Upper lobe of left lung (tissue), 6 donors: ENCODE measurements at regions not wholly inside any gene's neighbourhood (a gene's known extent, or its start where the extent isn't known, plus 50 kb on each side); places are given as distances from the start of the nearest gene placed in this dataset.
"Not testable (repeated sequence)": the region's sequence is repeated elsewhere in the genome, so short reads cannot be mapped to it uniquely, and the experiment has no call there.

Source experiments
- ATAC-seq, 2 donors: fragments of 200-7000 bp; cut with Tn5 transposase; one replicate each; pipeline ENCODE4 v1.9.1; 2022; ENCODE audit warnings: mild to moderate bottlenecking in 2 of 2, moderate library complexity in 2 of 2; ENCODE audit not compliant: low FRiP score in 2 of 2
- DNase-seq, 2 donors: peaks; one replicate each; pipeline ENCODE4 v3.0.0-alpha.2; 2019 to 2020
- H3K27ac ChIP-seq, 4 donors: fragments of 200-600 bp; sonication (generic); one replicate each; pipeline ENCODE4 v1.5.1; 2016 to 2019
- H3K27me3 ChIP-seq, 4 donors: fragments of 200-600 bp; sonication (generic); one replicate each; pipeline ENCODE4 v1.5.1; 2017 to 2019
- H3K36me3 ChIP-seq, 4 donors: fragments of 200-600 bp; sonication (generic); one replicate each; pipeline ENCODE4 v1.5.1; 2016 to 2019
- H3K4me1 ChIP-seq, 4 donors: fragments of 200-600 bp; sonication (generic); one replicate each; pipeline ENCODE4 v1.5.1; 2018 to 2019
- H3K4me3 ChIP-seq, 4 donors: fragments of 200-600 bp; sonication (generic); one replicate each; pipeline ENCODE4 v1.5.1; 2017 to 2019; ENCODE audit warnings: mild to moderate bottlenecking in 2 of 4, moderate library complexity in 1 of 4
- H3K9me3 ChIP-seq, 4 donors: fragments of 200-600 bp; sonication (generic); one replicate each; pipeline ENCODE4 v1.5.1; 2018 to 2019
- EP300 ChIP-seq, 4 donors: sonication (generic); formaldehyde crosslinking; IDR thresholded peaks; one replicate each; pipeline ENCODE4 v1.5.1; 2017; ENCODE audit warnings: antibody characterized with exemption in 4 of 4, control low read depth in 2 of 4
- POLR2A ChIP-seq, 4 donors: fragments of 450-650 bp; IDR thresholded peaks; one replicate each; pipeline ENCODE4 v1.5.1; 2016 to 2017; ENCODE audit warnings: antibody characterized with exemption in 4 of 4, mild to moderate bottlenecking in 2 of 4
- POLR2AphosphoS5 ChIP-seq, 2 donors: sonication (generic); formaldehyde crosslinking; IDR thresholded peaks; one replicate each; pipeline ENCODE4 v1.5.1; 2017; ENCODE audit warnings: antibody characterized with exemption in 2 of 2
- WGBS, 2 donors: methylation state at CpG; one replicate each; pipeline ENCODE4 v1.1.5; 2017 to 2018; 5-methylcytosine and 5-hydroxymethylcytosine counted together
- TF ChIP-seq, protein P1 (sequence below), 6 experiments: fragments of 450-650 bp in 4 of 6; fragments of 200-600 bp in 2 of 6; sonication (generic) in 2 of 6; IDR thresholded peaks; one replicate each; pipeline ENCODE4 v1.5.1; 2016 to 2019; ENCODE audit warnings: antibody characterized with exemption in 6 of 6
- donor health status: DM: no; HTN: no; CAD: no; lungs with moderate emphysema.
- donor health status: DM: no; HTN: yes; CAD: no; lungs with severe emphysema.

GRCh38 chr16:8044796-8045195, 545.5 kb downstream of the TMEM114 start:
- Histone ChIP-seq H3K36me3 (no peaks in the 10 kb centered on the region), H3K27me3 (no peaks in the 10 kb centered on the region), H3K9me3 (peaks cover 0 to 6% (median 0%) of the 10 kb centered on the region in 4 donors), H3K4me3 (no peak overlapping the region), H3K27ac (no peak overlapping the region), H3K4me1 (no peaks in the 10 kb centered on the region)
- ATAC-seq (no peak), DNase-seq (no peak)
- no peak for TF ChIP-seq POLR2A (IDR thresholded peaks at IDR 0.05)
- TF ChIP-seq POLR2AphosphoS5 (IDR thresholded peaks at IDR 0.05) = no peak
- 66 to 67% methylated on average over 5 of the region's 5 CpGs for WGBS, 2 donors

- Histone ChIP-seq H3K27me3 (no peaks in the 10 kb centered on the region), H3K4me3 (no peak overlapping the region), H3K27ac (no peak overlapping the region), H3K36me3 (no peaks in the 10 kb centered on the region), H3K9me3 (peaks cover 0 to 4% (median 0%) of the 10 kb centered on the region in 4 donors), H3K4me1 (no peaks in the 10 kb centered on the region)
- DNase-seq = no peak
- TF ChIP-seq EP300 (IDR thresholded peaks at IDR 0.05) (no peak), POLR2A (IDR thresholded peaks at IDR 0.05) (no peak), POLR2AphosphoS5 (IDR thresholded peaks at IDR 0.05) (no peak)
- TF ChIP-seq, protein P1, sequence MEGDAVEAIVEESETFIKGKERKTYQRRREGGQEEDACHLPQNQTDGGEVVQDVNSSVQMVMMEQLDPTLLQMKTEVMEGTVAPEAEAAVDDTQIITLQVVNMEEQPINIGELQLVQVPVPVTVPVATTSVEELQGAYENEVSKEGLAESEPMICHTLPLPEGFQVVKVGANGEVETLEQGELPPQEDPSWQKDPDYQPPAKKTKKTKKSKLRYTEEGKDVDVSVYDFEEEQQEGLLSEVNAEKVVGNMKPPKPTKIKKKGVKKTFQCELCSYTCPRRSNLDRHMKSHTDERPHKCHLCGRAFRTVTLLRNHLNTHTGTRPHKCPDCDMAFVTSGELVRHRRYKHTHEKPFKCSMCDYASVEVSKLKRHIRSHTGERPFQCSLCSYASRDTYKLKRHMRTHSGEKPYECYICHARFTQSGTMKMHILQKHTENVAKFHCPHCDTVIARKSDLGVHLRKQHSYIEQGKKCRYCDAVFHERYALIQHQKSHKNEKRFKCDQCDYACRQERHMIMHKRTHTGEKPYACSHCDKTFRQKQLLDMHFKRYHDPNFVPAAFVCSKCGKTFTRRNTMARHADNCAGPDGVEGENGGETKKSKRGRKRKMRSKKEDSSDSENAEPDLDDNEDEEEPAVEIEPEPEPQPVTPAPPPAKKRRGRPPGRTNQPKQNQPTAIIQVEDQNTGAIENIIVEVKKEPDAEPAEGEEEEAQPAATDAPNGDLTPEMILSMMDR (IDR thresholded peaks at IDR 0.05) = no peak
- no peak for ATAC-seq
- 74 to 88% methylated on average over 3 of the region's 3 CpGs for WGBS, 2 donors
Measured at GRCh38 chr16:8032406-8032805, 557.9 kb downstream of the TMEM114 start.

DNA sequence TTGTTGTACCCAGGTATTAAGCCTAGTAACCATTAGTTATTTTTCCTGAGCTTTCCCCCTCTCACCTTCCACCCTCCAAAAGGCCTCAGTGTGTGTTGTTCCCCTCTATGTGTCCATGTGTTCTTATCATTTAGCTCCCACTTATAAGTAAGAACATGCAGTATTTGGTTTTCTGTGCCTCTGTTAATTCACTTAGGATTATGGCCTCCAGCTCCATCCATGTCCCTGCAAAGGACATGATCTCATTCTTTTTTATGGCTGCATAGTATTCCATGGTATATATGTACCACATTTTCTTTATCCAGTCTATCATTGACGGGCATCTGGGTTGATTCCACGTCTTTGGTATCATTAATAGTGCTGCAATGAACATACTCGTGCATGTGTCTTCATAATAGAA, 560.3 kb downstream of the TMEM114 start:
- H3K9me3 ChIP-seq, ATAC-seq, H3K4me1 ChIP-seq, DNase-seq, H3K4me3 ChIP-seq, H3K27me3 ChIP-seq, H3K36me3 ChIP-seq, H3K27ac ChIP-seq: not testable (repeated sequence)
- 81 to 82% methylated on average over 3 of the region's 3 CpGs for WGBS, 2 donors

DNA sequence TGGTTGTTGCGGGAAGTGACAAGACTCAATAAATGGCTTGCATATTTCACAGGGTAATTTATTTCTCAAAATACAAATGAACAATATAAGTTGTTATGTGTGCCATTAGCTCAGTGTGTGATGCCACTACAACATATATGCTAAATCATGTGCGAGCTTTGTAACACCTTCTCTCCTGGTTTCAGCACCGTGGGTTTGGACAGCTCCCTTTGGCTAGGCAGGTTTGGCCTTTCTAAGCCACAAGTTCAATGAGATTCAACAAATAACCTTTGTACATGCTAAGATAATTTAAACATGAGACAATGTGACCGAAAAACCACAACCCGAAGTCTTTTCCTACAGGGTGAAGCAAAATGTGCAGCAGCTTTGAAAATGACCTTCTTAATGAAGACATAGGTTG, 563.9 kb downstream of the TMEM114 start:
- Histone ChIP-seq H3K36me3 (no peaks in the 10 kb centered on the region), H3K27me3 (no peaks in the 10 kb centered on the region), H3K9me3 (peaks cover 0 to 4% (median 0%) of the 10 kb centered on the region in 4 donors), H3K4me1 (no peaks in the 10 kb centered on the region), H3K27ac (no peak overlapping the region), H3K4me3 (no peak overlapping the region)
- ATAC-seq (no peak), DNase-seq (no peak)
- 54 to 55% methylated on average over 5 of the region's 5 CpGs for WGBS, 2 donors
- TF ChIP-seq POLR2A (IDR thresholded peaks at IDR 0.05) = no peak
- TF ChIP-seq EP300 (IDR thresholded peaks at IDR 0.05) = no peak
- TF ChIP-seq, protein P1 (IDR thresholded peaks at IDR 0.05) = no peak
- TF ChIP-seq POLR2AphosphoS5 (IDR thresholded peaks at IDR 0.05) = no peak

- ATAC-seq = no peak
- Histone ChIP-seq H3K27me3 (no peaks in the 10 kb centered on the region), H3K9me3 (no peaks in the 10 kb centered on the region), H3K4me1 (no peaks in the 10 kb centered on the region), H3K4me3 (no peak overlapping the region), H3K27ac (no peak overlapping the region), H3K36me3 (no peaks in the 10 kb centered on the region)
- TF ChIP-seq EP300 (IDR thresholded peaks at IDR 0.05) = no peak
- TF ChIP-seq, protein P1 (IDR thresholded peaks at IDR 0.05) = no peak
- no peak for TF ChIP-seq POLR2AphosphoS5 (IDR thresholded peaks at IDR 0.05)
- no peak for TF ChIP-seq POLR2A (IDR thresholded peaks at IDR 0.05)
- 67 to 71% methylated on average over 3 of the region's 3 CpGs for WGBS, 2 donors
- no peak for DNase-seq
Measured at GRCh38 chr16:8023326-8023725, 567.0 kb downstream of the TMEM114 start.

- Histone ChIP-seq H3K9me3 (no peaks in the 10 kb centered on the region), H3K4me3 (no peak overlapping the region), H3K36me3 (no peaks in the 10 kb centered on the region), H3K4me1 (no peaks in the 10 kb centered on the region), H3K27me3 (no peaks in the 10 kb centered on the region), H3K27ac (no peak overlapping the region)
- TF ChIP-seq, protein P1 (IDR thresholded peaks at IDR 0.05) = no peak
- TF ChIP-seq POLR2AphosphoS5 (IDR thresholded peaks at IDR 0.05) (no peak), EP300 (IDR thresholded peaks at IDR 0.05) (no peak), POLR2A (IDR thresholded peaks at IDR 0.05) (no peak)
- 74 to 75% methylated on average over 10 of the region's 10 CpGs for WGBS, 2 donors
- DNase-seq (no peak), ATAC-seq (no peak)
Measured at GRCh38 chr16:8005096-8005860, 585.0 kb downstream of the TMEM114 start.
